HL-60/S4 (cell line): ENCODE measurements at regions not wholly inside any gene's neighbourhood (a gene's known extent, or its start where the extent isn't known, plus 50 kb on each side); places are given as distances from the start of the nearest gene placed in this dataset.
"Not testable (repeated sequence)": the region's sequence is repeated elsewhere in the genome, so short reads cannot be mapped to it uniquely, and the experiment has no call there.

Experiments
- in situ Hi-C: fragments of 300-500 bp; cut with MboI; formaldehyde crosslinking; loops from 2 replicates; pipeline ENCODE4 v1.14.3; 2022; ENCODE audit warnings: low sequenced_read_pairs

DNA sequence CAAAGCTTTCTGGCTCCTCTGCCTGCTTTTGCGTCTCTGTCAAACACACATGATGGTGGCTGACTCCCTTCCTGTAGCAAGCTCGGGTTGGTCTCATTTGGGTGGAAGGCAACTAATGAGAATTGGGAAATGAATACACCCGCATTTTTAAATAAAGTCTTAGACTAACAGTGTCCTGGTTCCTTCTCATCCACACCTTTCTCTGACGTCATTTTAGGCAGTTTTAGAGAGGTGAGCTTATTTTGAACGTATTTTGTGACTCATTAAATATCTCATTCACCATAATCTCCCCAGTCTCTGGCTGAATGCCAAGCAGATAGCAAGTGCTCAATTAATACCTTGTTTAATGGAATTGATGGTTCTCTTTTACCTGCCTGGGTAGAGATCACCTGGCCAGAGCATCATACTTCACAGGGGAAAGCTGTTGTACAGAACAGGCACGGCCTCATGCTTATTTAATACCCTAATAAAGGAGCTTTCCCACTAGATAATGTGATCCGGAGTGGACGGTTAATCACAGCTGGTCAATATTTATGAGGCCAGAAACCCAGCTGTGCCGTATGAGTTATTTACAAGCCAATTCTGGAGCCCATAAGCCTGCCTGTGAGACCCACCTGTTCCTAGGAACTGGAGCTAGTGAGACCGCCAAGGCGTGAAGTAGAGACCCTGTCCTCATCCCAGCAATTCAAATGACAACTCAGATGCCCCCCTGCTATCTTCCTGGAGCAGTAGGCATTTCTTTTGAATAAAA, 149.7 kb upstream of the PROK2 start:
- in situ Hi-C loops = no loop called here

- in situ Hi-C loops = no loop called here
These were observed 147.0 kb upstream of the PROK2 start for GRCh38 chr3:71931922-71932321.

DNA sequence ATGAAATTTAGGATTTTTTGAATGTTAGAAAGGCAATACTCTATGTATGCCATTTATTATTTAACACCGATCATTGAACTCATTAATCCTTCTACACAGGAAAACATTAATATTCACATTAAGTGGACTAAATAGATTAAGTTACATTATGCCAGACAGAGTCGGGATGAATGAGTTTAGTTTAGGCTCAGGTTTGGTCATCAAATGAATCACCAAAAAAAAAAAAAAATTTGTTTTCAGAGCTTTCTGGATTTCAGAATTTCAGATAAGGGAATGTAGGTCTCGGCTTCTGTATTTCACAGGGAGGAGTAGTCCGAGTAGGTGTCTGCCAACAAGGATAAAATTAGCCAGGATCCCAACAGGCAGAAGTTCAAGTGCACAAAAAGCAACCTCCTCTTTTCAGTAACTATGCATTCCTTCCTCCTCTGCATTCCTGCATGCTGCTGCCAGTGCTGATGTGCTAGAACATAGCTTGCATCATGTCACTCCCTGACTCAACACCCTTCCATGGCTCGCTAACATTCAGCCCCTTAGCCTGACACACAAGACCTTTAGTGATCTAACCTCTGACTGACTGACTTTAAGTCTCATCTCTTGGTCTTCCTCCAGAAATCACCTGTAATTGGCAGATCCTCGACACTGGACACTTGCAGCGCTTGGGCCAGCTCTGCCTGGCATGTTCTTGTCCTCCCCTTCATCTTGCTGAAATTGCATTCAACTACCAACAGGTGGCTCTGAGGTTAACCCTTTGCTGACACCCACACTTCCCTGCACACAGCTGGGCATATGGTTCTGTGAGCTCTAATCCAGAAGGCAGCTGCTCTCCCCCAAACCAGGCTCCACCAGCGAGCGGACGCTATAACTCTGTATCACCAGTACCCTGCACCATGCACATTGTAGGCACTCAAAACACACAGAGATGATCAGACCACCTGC, 145.4 kb upstream of the PROK2 start:
- in situ Hi-C loops = no loop called here

DNA sequence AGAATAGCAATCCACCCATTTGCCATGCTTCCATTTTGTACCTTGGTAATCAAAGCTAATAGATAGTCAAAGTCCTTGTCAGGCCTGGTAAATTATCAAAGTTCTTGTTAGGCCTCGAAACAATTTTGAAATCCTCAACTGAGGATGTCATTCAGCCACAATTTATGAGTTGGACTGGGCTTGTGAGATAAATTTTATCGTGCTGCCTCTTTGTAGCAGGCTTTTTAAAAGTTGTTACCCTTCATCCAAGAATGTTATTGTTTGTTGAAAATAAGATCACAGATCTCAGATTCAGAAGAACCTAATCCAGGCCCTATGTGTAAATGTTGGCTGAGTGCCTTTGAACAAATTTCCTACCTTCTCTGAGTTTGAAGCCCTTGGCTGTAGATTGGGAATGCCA, 143.3 kb upstream of the PROK2 start:
- in situ Hi-C loops = no loop called here

GRCh38 chr3:71927505-71928066, 142.6 kb upstream of the PROK2 start:
- in situ Hi-C loops = no loop called here

DNA sequence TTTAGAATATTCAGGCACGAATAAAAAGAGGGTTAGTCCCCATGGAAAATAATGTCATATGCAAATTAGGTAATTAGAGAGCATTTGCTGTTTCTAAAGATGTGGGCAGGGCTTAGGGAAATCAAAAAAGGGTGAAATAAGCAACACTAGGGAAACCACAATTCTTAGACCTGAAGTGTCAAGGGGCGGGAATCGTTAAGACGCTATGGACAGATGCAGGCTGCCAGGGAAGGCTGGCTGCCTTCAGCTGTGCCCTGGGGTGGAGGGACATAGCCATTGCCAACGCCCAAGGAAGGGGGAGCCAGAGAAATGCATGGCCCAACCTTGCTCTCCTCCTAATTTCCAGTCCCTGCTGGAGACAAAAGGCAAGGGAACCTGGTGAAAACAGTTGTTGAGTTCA, 141.7 kb upstream of the PROK2 start:
- in situ Hi-C loops = no loop called here

GRCh38 chr3:71926262-71926600, 141.3 kb upstream of the PROK2 start:
- in situ Hi-C loops = no loop called here

DNA sequence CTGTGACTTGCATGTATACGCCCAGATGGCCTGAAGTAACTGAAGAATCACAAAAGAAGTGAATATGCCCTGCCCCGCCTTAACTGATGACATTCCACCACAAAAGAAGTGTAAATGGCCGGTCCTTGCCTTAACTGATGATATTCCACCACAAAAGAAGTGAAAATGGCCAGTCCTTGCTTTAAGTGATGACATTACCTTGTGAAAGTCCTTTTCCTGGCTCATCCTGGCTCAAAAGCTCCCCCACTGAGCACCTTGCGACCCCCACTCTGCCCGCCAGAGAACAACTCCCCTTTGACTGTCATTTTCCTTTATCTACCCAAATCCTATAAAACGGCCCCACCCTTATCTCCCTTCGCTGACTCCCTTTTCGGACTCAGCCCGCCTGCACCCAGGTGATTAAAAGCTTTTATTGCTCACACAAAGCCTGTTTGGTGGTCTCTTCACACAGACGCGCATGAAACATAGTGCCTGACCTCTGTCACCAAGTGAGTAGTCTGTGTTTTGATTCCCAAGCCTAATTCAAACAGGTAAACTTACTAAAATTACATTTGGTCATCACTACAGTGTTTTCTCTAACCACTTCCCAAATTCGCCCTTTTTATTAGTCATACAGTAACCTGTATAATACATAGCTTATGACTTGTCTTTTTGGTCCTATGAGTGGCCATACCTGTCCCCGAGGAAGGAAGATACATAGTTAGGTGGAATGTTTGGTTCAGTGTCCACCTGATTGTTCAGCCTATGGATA, 140.7 kb upstream of the PROK2 start:
- in situ Hi-C loops = not testable (repeated sequence)

GRCh38 chr3:71924721-71925120, 139.8 kb upstream of the PROK2 start:
- in situ Hi-C loops = no loop called here

GRCh38 chr3:71921036-71921435, 136.1 kb upstream of the PROK2 start:
- in situ Hi-C loops = no loop called here

GRCh38 chr3:71919572-71919971, 134.6 kb upstream of the PROK2 start:
- in situ Hi-C loops = no loop called here

DNA sequence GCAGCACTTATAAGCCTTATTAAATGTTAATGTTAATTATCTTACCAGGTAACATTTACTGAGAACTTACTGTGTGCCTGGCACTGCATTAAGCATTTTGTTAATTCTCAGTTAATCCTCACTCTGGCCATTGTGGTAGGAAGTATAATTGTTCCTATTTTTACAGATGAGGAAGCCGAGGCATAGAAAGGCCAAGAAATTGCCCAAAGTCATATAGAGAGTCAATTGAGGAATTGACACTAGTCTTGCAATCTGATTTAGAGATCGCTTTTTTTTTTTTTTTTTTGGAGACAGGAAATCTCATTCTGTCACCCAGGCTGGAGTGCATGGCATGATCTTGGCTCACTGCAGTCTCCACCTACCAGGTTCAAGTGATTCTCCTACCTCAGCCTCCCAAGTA, 132.6 kb upstream of the PROK2 start:
- in situ Hi-C loops = no loop called here

DNA sequence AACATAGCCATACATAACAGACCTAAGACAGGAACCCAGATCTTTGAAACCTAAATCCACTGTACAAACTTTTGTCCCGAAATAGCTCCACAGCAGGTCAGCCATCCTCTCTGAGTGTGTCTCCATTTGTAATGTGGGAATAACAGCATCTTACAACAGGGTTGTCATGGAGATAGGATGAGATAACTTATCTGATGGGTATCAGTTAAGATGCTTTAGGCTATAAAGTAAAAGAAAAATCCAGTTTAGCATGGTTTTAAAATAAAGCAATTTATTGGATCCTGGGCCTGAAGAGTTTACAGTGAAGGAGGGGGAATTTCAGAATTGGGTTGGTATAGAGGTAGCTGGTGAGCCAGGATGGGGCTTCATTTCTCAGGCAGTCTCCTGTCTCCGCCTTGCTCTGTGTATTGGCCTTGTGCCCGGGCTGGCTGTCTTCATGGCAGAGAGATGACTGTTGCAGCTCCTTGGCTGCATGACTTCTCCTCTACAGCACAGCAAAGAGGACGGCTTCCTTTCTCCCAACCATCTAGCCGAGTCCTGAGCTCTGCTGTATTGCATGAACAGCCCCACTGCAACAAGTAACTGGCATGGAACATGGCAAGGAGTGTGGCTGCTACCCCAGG, 131.9 kb upstream of the PROK2 start:
- in situ Hi-C loops = no loop called here

- in situ Hi-C loops = no loop called here
These were observed 128.0 kb upstream of the PROK2 start for GRCh38 chr3:71912839-71913495.

DNA sequence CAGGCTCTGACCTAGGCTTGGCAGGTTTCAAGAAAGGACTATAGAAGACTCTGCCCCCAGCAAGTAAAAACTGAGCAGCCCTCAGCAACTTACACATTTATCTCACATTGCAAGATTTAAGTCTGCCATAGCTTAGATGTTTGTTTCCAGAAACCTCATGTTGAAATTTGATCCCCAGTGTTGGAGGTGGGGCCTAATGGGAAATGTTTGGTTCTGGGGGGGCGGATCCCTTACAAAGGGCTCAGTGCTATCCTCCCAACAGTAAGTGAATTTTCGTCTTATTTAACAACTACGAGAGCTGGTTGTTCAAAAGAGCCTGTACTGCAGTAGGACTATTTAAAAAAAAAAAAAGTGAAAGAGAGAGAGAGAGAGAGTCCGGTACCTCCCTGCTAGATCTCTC, 125.2 kb upstream of the PROK2 start:
- in situ Hi-C loops = no loop called here

DNA sequence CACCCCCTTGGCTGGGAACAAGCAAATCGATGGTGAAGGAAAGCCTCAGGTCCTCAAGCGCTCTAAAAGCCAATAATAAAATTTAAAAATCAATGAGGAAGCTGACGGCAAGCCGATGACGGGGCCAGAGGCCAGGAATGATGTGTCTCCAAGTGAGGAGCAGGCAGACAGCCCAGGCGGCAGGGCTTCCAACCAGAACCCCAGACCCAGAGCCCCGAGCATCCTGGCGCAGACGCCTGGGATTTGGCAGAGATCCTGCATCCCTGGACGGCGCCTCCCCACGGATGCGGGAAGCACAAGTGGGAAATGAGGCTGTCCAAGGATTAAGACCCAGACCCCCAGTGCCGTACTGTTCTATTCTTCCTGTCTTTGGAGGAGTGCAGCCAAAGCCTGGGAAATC, 123.0 kb upstream of the PROK2 start:
- in situ Hi-C loops = no loop called here

DNA sequence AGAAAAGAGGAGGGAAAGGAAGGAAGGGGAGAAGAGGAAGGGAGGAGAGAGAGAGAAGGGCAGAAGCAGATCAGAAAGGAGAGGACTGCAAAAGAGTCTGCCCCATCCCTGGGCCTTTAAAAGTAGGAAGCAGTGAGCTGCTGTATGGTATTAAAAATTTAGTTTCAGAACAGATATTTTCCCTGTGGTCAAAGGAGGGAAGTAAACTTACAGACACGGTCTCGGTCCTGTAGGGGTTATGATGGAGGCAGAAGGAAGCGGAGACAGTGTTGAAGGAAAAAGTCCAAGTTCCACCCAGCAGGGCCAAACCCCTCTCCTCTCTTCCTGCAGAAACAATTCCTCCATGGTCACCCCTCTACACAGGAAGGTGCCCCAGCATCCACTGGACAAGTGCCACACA, 122.0 kb upstream of the PROK2 start:
- in situ Hi-C loops = no loop called here

- in situ Hi-C loops = no loop called here
These were observed 120.5 kb upstream of the PROK2 start for GRCh38 chr3:71905426-71905825.

DNA sequence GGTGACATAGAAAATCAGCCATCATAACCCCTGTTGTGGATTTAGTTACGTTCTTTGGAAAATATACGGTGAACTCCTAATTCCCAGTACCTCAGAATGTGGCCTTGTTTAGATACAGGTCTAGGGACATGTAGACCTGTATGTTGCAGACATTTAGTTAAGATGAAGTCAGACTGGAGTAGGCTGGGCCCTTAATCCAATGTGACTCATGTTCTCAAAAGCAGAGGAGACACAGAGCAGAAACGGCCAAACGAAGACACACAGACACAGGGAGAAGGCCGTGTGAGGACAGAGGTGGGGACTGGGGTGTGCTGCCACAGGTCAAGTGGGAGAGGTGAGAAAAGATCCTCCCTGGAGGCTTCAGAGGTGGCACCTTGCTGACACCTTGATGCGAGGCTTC, 119.0 kb upstream of the PROK2 start:
- in situ Hi-C loops = no loop called here

DNA sequence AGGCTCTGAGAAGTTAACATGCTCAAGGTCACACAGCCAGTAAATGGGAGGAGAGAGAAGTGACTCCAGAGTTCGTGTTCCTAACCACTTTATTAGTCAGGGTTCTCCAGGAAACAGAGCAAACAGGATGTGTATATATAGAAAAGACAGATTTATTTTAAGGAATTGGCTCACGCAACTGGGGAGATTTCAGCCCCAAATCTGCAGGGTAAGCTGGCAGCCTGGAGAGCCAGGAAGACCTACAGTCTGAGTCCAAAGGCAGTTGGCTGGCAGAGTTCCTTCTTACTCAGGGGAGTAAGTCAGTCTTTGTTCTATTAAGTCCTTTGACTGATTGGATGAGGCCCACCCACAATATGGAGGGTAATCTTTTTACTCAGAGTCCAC, 118.2 kb upstream of the PROK2 start:
- in situ Hi-C loops = no loop called here
